K562 (cell line): ENCODE measurements at regions not wholly inside any gene's neighbourhood (a gene's known extent, or its start where the extent isn't known, plus 50 kb on each side); places are given as distances from the start of the nearest gene placed in this dataset.

Experiments used
- ATAC-seq: fragments of 200-7000 bp; cut with Tn5 transposase; 3 replicates; pipeline ENCODE4 v1.9.1; 2020; ENCODE audit warnings: moderate library complexity
- BruUV-seq: library from RNA; stranded (reverse); fragments of 400-500 nt; replicated peaks from 2 replicates; lab custom pipeline; 2021; lab: Mats Ljungman, UMichigan
- CTCF ChIA-PET: fragments of 300-600 bp; formaldehyde crosslinking; extraction: SDS; loops from one replicate; lab custom pipeline; 2021; ENCODE audit warnings: low intra/inter-chr PET ratio; lab: Yijun Ruan, JAX
- POLR2A ChIA-PET: fragments of 300-600, 350-650 bp; sonication (Branson Sonifier 250); formaldehyde crosslinking; extraction: SDS; loops from one replicate; lab custom pipeline; 2021; ENCODE audit warnings: antibody characterized with exemption, inconsistent platforms; lab: Yijun Ruan, JAX
- DNase-seq, 4 experiments: peaks; one replicate each; pipeline versions ENCODE4 v3.0.0 to v3.0.0-alpha.2; 2011 to 2018; ENCODE audit warnings: low spot score in 3 of 4, mixed read lengths in 3 of 4; ENCODE audit errors: extremely low read depth in 1 of 4
- FAIRE-seq: peaks from 2 replicates; lab custom pipeline; 2011; peaks lifted over from hg19 to GRCh38; lab: Jason Lieb, UNC
- H2AFZ ChIP-seq: 2 replicates; pipeline ENCODE4 v1.6.0; 2011; ENCODE audit warnings: low read depth, low read length, control low read depth, inconsistent platforms
- H3K27ac ChIP-seq: fragments of 200-600 bp; 3 replicates; pipeline ENCODE4 v1.8.0; 2011; ENCODE audit warnings: low read depth, mild to moderate bottlenecking, control low read depth, inconsistent platforms, low read length, moderate library complexity, mixed read lengths; ENCODE audit errors: extremely low read depth
- H3K27me3 ChIP-seq, 2 experiments: fragments of 300-600 bp in 1 of 2; 2 replicates in 1 of 2; 3 replicates in 1 of 2; pipeline versions ENCODE4 v1.6.0 to v1.8.0; 2011; ENCODE audit warnings: inconsistent platforms in 2 of 2, low read length in 2 of 2, mild to moderate bottlenecking in 1 of 2, mixed read lengths in 1 of 2, moderate library complexity in 1 of 2; ENCODE audit not compliant: control insufficient read depth in 2 of 2, insufficient read depth in 2 of 2
- H3K36me3 ChIP-seq: fragments of 300-600 bp; 3 replicates; pipeline ENCODE4 v1.8.0; 2011; ENCODE audit warnings: mild to moderate bottlenecking, low read length, inconsistent platforms; ENCODE audit not compliant: control insufficient read depth, insufficient read depth
- H3K4me1 ChIP-seq, 2 experiments: fragments of 200-600 bp in 1 of 2; replicated peaks in 1 of 2; 2 replicates in 1 of 2; 3 replicates in 1 of 2; pipeline versions ENCODE4 v1.5.1 to v1.8.0; 2011; ENCODE audit warnings: inconsistent platforms in 2 of 2, low read length in 2 of 2, mild to moderate bottlenecking in 1 of 2, mixed read lengths in 1 of 2, moderate library complexity in 1 of 2; ENCODE audit not compliant: control insufficient read depth in 2 of 2, insufficient read depth in 2 of 2
- H3K4me2 ChIP-seq: 2 replicates; pipeline ENCODE4 v1.6.1; 2011; ENCODE audit warnings: low read length, control low read depth, inconsistent platforms, mixed read lengths; ENCODE audit not compliant: insufficient read depth
- H3K4me3 ChIP-seq: fragments of 200-600 bp; sonication (generic), shearing (Covaris generic); 2 replicates; pipeline ENCODE4 v1.5.1; 2016; ENCODE audit warnings: control low read depth, inconsistent platforms
- H3K79me2 ChIP-seq: fragments of 200-600 bp; 3 replicates; pipeline ENCODE4 v1.8.0; 2011; ENCODE audit warnings: low read length, inconsistent platforms; ENCODE audit not compliant: control insufficient read depth, insufficient read depth
- H3K9ac ChIP-seq, 2 experiments: 2 replicates each; pipeline versions ENCODE4 v1.6.0 to v1.6.1; 2011; ENCODE audit warnings: low read depth in 2 of 2, low read length in 2 of 2, control low read depth in 1 of 2, inconsistent platforms in 1 of 2, mild to moderate bottlenecking in 1 of 2, mixed read lengths in 1 of 2; ENCODE audit not compliant: insufficient read depth in 1 of 2
- H3K9me1 ChIP-seq: one replicate; pipeline ENCODE4 v1.6.0; 2011; ENCODE audit warnings: inconsistent platforms, mild to moderate bottlenecking, low read length, moderate library complexity; ENCODE audit not compliant: control insufficient read depth, insufficient read depth
- H3K9me3 ChIP-seq: replicated peaks from 2 replicates; pipeline ENCODE4 v1.5.1; 2011; ENCODE audit warnings: low read depth, low read length, inconsistent platforms; ENCODE audit not compliant: control insufficient read depth, insufficient read depth
- H4K20me1 ChIP-seq: replicated peaks from 2 replicates; pipeline ENCODE4 v1.6.1; 2011; ENCODE audit warnings: low read length, inconsistent platforms, mixed read lengths; ENCODE audit not compliant: control insufficient read depth, insufficient read depth
- ARID3A ChIP-seq: IDR thresholded peaks from 2 replicates; pipeline ENCODE4 v1.6.1; 2012; ENCODE audit warnings: low read depth, low read length, improper control_type of control experiment, borderline replicate concordance
- HDGF ChIP-seq: fragments of 450-650 bp; IDR thresholded peaks from 2 replicates; pipeline ENCODE4 v1.6.1; 2016
- HMBOX1 ChIP-seq: sonication (generic); IDR thresholded peaks from 2 replicates; pipeline ENCODE4 v1.6.1; 2016
- MEF2D ChIP-seq: conservative IDR thresholded peaks from 2 replicates; pipeline ENCODE4 v1.6.1; 2016; ENCODE audit warnings: low read depth, missing genetic modification characterization, missing compliant biosample characterization
- NFYB ChIP-seq: IDR thresholded peaks from 2 replicates; pipeline ENCODE4 v1.6.1; 2011; ENCODE audit warnings: mild to moderate bottlenecking, moderate library complexity; ENCODE audit not compliant: insufficient read length; ENCODE audit errors: extremely low read depth
- NR4A1 ChIP-seq, 2 experiments: fragments of 250-450 bp in 1 of 2; fragments of 450-650 bp in 1 of 2; sonication (Bioruptor Pico) in 1 of 2; IDR thresholded peaks; 2 replicates each; pipeline versions ENCODE4 v1.4.0 to v1.6.1; 2016 to 2020; ENCODE audit warnings: mild to moderate bottlenecking in 2 of 2, missing compliant biosample characterization in 1 of 2, missing genetic modification characterization in 1 of 2, moderate library complexity in 1 of 2
- POLR2H ChIP-seq: IDR thresholded peaks from 2 replicates; pipeline ENCODE4 v1.6.1; 2016; ENCODE audit warnings: missing genetic modification characterization, low read depth, mild to moderate bottlenecking, control low read depth, missing compliant biosample characterization, moderate library complexity
- POLR3A ChIP-seq: IDR thresholded peaks from 2 replicates; pipeline ENCODE4 v1.6.1; 2011; ENCODE audit warnings: borderline replicate concordance, mild to moderate bottlenecking, moderate library complexity; ENCODE audit not compliant: insufficient read length, insufficient read depth; ENCODE audit errors: extremely low read depth
- RFX5 ChIP-seq: IDR thresholded peaks from 2 replicates; pipeline ENCODE4 v1.6.1; 2011; ENCODE audit warnings: low read depth, mild to moderate bottlenecking, improper control_type of control experiment, low read length
- RUNX1 ChIP-seq: sonication (generic); IDR thresholded peaks from 2 replicates; pipeline ENCODE4 v1.6.1; 2016; ENCODE audit warnings: antibody characterized with exemption, low read depth
- SPI1 ChIP-seq: IDR thresholded peaks from 2 replicates; pipeline ENCODE4 v1.6.1; 2011; ENCODE audit warnings: low read depth, low read length, control low read depth, borderline replicate concordance
- TRIM25 ChIP-seq: fragments of 450-650 bp; IDR thresholded peaks from 2 replicates; pipeline ENCODE4 v1.7.0; 2016; ENCODE audit warnings: borderline replicate concordance
- ZNF134 ChIP-seq: fragments of 250-450 bp; sonication (Bioruptor Pico); conservative IDR thresholded peaks from 2 replicates; pipeline ENCODE4 v1.4.0; 2020
- ZNF239 ChIP-seq: fragments of 250-450 bp; sonication (Bioruptor Pico); IDR thresholded peaks from 2 replicates; pipeline ENCODE4 v1.4.0; 2020; ENCODE audit warnings: mild to moderate bottlenecking
- ZNF280A ChIP-seq: fragments of 450-650 bp; IDR thresholded peaks from 2 replicates; pipeline ENCODE4 v1.6.1; 2018; ENCODE audit warnings: mild to moderate bottlenecking, low read depth; ENCODE audit not compliant: partially characterized antibody
- ZNF583 ChIP-seq: fragments of 250-450 bp; sonication (Bioruptor Pico); IDR thresholded peaks from 2 replicates; pipeline ENCODE4 v1.4.0; 2020
- ZNF696 ChIP-seq: fragments of 250-450 bp; sonication (Bioruptor Pico); conservative IDR thresholded peaks from 2 replicates; pipeline ENCODE4 v1.4.0; 2020; ENCODE audit warnings: mild to moderate bottlenecking, moderate library complexity
- ZNF79 ChIP-seq: fragments of 250-450 bp; sonication (Bioruptor Pico); IDR thresholded peaks from 2 replicates; pipeline ENCODE4 v1.4.0; 2020; ENCODE audit warnings: low read depth, mild to moderate bottlenecking, moderate library complexity
- WGBS: fragments of 100-300 bp; shearing (Covaris generic); methylation state at CpG from one replicate; pipeline ENCODE4 v1.1.6; 2016; ENCODE audit warnings: low coverage, mixed read lengths; ENCODE audit not compliant: insufficient coverage; ENCODE audit errors: missing lambda C conversion rate; 5-methylcytosine and 5-hydroxymethylcytosine counted together
- in situ Hi-C: fragments of 300-500 bp; cut with MboI; formaldehyde crosslinking; loops from 4 replicates; pipeline ENCODE4 v1.15.0; 2018; ENCODE audit warnings: inconsistent platforms, mixed read lengths
- intact Hi-C: fragments of 100-400 bp; cut with micrococcal nuclease; formaldehyde crosslinking; loops from 2 replicates; pipeline ENCODE4 v1.14.2; 2022

- no peaks in the 10 kb centered on the region for H3K79me2 ChIP-seq
- no peaks in the 10 kb centered on the region; a peak in 3 of 5 replicates for H3K4me1 ChIP-seq
- ChIA-PET CTCF (no interaction called here), POLR2A (no interaction called here)
- peak; percentile 81 for ATAC-seq
- peak; percentile 65 for FAIRE-seq
- no peak overlapping the region; a peak in 1 of 4 replicates for H3K9ac ChIP-seq
- DNase-seq, result peak in 2 of 4 experiments; percentile 39 to 48
- H4K20me1 ChIP-seq, result no peaks in the 10 kb centered on the region
- intact Hi-C loops, result no loop called here
- H3K9me3 ChIP-seq, result no peaks in the 10 kb centered on the region
- H2AFZ ChIP-seq, result peak overlapping the region; percentile 63
- BruUV-seq, result no TSS peak
- peak overlapping the region; percentile 34; the same call in 1 of the 3 replicates for H3K27ac ChIP-seq
- H3K36me3 ChIP-seq, result no peaks in the 10 kb centered on the region
- 9% methylated on average over 6 of the region's 6 CpGs for WGBS
- no peak overlapping the region for H3K4me2 ChIP-seq
- H3K4me3 ChIP-seq, result no peak overlapping the region
- in situ Hi-C loops, result no loop called here
- H3K9me1 ChIP-seq, result no peaks in the 10 kb centered on the region
- H3K27me3 ChIP-seq, result no peaks in the 10 kb centered on the region
- TF ChIP-seq ZNF280A (no peak), RUNX1 (no peak), HDGF (no peak), TRIM25 (no peak), POLR2H (tag) (0 out of 2 replicates have a peak, but pooled peaks have one; percentile 36), POLR3A (no peak), ZNF79 (CRISPR knock-in tag) (no peak), ZNF696 (CRISPR knock-in tag) (no peak), MEF2D (tag) (peak; percentile 78), ARID3A (no peak), ZNF239 (no peak), HMBOX1 (peak; percentile 65; the same call in 1 of the 2 replicates), ZNF583 (CRISPR knock-in tag) (no peak), ZNF134 (no peak), RFX5 (no peak), SPI1 (no peak), NR4A1 (CRISPR knock-in tag; IDR thresholded peaks at IDR 0.05) (no peak), NR4A1 (tag; IDR thresholded peaks at IDR 0.05) (no peak), NFYB (no peak)
Measured at GRCh38 chr11:110000031-110000502, 93.1 kb upstream of the ZC3H12C start.
